Omental fat pad (tissue), 3 donors: ENCODE measurements at regions not wholly inside any gene's neighbourhood (a gene's known extent, or its start where the extent isn't known, plus 50 kb on each side); places are given as distances from the start of the nearest gene placed in this dataset.

ENCODE experiments used
- ATAC-seq: fragments of 150-250 bp; one replicate; pipeline ENCODE4 v1.9.1; 2016; ENCODE audit warnings: mild to moderate bottlenecking, moderate library complexity; ENCODE audit not compliant: low FRiP score
- DNase-seq: peaks from one replicate; pipeline ENCODE4 v3.0.0-alpha.2; 2019; ENCODE audit warnings: low spot score
- CTCF ChIP-seq, 3 donors: fragments of 450-650 bp; IDR thresholded peaks; one replicate each; pipeline ENCODE4 v1.5.1; 2016 to 2017; ENCODE audit warnings: antibody characterized with exemption in 3 of 3, mild to moderate bottlenecking in 3 of 3, moderate library complexity in 2 of 3

DNA sequence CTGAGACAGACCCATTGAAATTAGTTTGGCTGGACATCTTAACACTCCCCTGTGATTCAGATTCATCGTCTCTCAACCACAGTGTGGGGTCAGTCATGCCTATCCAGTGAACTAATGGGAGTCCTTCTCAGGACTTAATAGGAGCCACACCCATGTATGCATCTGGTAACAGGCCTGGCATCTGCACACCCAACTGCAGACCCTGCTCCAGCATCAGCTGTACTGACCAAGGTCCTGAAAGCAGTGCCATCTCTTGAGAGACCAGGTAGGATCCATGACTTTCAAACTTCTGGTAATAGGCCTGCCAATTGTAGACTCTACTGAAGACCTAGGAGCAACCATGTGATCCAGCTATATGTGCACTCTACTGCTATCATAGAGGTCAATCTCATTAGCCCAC lies 363.6 kb upstream of the POU3F2 start:
- TF ChIP-seq CTCF (IDR thresholded peaks at IDR 0.05) = no peak
- DNase-seq (no peak), ATAC-seq (no peak)

- ATAC-seq (no peak), DNase-seq (no peak)
- TF ChIP-seq CTCF (IDR thresholded peaks at IDR 0.05) = no peak
These were observed 362.9 kb upstream of the POU3F2 start for GRCh38 chr6:98471444-98471843.

DNA sequence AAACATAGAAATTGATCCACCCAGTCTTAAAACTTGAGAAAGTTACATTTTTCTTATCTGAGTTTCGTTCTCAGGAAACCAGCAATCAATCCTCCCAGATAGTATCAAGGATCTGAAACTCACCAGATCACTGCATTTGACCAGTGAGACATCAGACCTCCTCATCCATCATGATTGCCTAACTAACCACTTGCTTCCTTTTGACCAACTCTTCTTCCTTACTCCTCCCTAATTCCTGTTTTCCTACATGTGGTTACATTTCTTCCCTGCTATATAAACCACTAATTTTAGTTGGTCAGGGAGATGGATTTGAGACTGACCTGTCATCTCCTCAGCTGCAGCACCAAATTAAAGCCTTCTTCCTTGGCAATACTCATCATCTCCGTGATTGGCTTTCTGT lies 357.1 kb upstream of the POU3F2 start:
- DNase-seq (no peak), ATAC-seq (no peak)
- no peak for TF ChIP-seq CTCF (IDR thresholded peaks at IDR 0.05)

GRCh38 chr6:98484696-98485095 lies 349.7 kb upstream of the POU3F2 start:
- ATAC-seq (no peak), DNase-seq (no peak)
- TF ChIP-seq CTCF (IDR thresholded peaks at IDR 0.05) = no peak

DNA sequence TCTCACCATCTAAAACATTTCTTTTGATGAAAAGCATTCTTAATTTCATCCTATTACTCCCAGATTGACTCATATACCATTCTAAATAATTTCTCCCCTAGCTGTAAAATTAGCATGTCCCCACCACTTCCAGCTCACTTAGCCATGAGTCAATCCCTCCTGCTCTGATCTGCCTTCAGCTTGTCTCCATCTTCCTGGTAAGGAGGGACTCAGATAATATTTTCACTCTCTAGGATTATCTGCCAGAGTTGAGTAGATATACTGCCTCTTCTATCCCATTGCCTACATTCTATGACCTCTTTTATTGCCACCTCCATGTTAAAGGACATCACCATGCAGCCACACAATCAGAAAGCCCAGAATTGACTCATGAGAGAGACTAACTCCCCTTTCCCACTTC lies 348.8 kb upstream of the POU3F2 start:
- TF ChIP-seq CTCF (IDR thresholded peaks at IDR 0.05) = no peak
- ATAC-seq = no peak
- no peak for DNase-seq

DNA sequence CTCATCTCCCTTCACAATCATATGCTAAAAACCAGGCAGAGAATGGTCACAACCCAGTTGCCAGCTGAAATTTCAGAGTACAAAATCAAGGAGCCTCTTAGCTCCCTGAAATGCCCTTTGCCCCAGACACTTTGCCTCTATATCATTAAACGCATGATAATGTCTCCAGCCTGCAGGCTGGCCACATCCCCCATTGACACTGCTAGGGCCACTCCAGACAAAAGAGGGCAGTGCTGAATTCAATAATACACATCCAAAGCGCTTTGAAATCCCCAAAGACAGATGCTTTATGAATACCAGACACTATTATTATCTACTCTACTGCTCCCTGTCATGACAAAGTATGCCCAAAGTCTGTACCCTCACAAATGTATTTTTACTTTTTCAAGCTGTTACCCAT lies 348.3 kb upstream of the POU3F2 start:
- no peak for TF ChIP-seq CTCF (IDR thresholded peaks at IDR 0.05)
- ATAC-seq (no peak), DNase-seq (no peak)

DNA sequence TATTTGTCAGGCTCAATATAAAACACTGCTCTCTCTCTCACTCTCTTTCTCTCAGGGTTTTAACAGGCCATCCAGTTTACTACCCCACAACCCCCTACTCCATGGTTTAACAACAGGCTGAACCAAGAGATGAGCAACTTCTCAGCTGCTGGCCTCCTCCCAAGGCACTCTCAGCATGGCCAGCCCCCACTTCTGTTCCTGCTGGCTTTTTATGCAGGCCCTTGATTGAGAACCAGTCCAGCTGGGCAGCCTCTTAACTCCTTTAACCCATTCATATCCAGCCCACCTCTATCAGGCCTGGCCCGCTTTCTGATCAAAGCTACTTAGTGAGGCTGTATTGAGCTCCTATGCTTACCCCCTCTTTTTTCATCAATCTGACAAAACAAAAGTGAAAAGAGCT lies 346.8 kb upstream of the POU3F2 start:
- TF ChIP-seq CTCF (IDR thresholded peaks at IDR 0.05) = no peak
- no peak for DNase-seq
- no peak for ATAC-seq
